NOMO-1 treated with DMSO at 0.1 percent for 48 hours (cell line): ENCODE measurements at regions not wholly inside any gene's neighbourhood (a gene's known extent, or its start where the extent isn't known, plus 50 kb on each side); places are given as distances from the start of the nearest gene placed in this dataset.
A peak's percentile ranks its signal among the peaks of the same experiment; 100 is the strongest.

ENCODE experiments used
- DNase-seq: peaks from one replicate; lab custom pipeline; 2025; ENCODE audit not compliant: unreplicated experiment; lab: John Stamatoyannopoulos, UW

GRCh38 chr4:153938994-153939393, 150.1 kb upstream of the SFRP2 start:
- no peak for DNase-seq

DNA sequence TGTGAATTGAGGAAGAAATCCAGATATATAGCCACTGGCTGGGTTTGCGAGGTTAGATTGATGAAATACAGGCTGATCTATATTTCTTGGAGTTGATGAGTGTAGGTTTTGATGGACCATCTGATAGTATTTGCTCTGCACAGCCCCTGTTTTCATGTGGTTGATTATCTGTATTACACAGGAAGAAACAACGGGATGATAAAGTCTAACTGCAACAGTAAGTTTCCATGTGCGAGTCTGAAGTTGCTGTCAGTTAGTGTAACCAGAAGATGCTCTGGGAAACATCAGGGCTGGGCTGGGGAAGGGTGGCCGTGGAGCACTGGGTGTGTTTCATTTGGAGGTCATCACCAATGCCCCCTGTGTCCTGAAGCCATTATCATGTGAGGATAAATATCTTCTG, 148.4 kb upstream of the SFRP2 start:
- no peak for DNase-seq

DNA sequence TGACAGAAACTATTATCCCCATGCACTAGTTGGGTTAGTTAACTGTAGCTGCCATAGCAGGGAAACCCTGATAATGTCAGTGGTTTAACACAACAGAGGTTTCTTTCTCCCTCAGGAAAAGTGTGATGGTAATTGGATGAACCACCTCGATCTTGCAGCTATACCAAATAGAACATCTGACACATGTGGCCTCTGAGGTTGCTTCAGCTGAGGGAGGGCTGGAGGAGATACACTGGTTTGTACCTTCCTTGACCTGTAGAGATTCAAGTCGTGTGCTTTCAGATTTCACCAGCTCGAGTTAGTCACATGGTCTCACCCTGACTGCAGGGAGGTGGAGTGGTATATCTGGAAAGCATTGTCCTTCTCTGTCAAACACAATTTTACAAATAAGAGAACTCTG, 147.2 kb upstream of the SFRP2 start:
- DNase-seq, result no peak

DNA sequence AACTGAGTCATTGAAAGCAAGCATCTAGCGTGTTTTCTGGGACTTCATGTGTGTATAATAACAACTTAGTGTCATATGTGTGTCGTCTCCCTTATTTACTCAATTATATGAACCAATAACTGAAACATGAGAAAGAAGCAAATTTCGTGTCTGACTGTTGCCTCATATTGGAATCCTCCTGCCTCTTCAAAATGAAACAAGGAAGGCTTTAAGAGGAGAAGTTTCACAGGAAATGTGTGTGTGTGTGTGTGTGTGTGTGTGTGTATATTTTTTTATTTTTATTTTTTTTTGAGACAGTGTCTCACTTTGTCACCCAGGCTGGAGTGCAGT, 145.8 kb upstream of the SFRP2 start:
- DNase-seq, result peak; percentile 58

- peak; percentile 49 for DNase-seq
These were observed 145.2 kb upstream of the SFRP2 start for GRCh38 chr4:153933915-153934687.

DNA sequence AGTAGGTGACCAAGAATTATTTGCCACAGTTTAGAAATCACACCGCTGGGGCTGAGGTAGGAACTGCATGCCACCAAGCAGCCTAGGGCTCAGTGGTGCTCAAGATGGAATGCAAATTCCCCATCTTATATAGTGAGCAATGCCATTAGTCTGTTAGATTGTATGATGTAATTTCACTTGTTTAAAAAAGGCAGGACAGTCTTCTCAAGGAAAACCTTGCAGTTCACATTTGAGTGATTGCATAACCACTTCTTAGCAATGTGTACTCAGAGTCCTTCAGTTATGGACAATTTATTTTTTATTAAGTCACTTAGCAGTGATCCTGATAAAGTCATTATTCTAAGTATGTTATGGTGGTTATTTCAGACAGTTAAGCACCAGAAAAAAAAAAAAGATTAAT, 142.9 kb upstream of the SFRP2 start:
- DNase-seq, result peak; percentile 42

DNA sequence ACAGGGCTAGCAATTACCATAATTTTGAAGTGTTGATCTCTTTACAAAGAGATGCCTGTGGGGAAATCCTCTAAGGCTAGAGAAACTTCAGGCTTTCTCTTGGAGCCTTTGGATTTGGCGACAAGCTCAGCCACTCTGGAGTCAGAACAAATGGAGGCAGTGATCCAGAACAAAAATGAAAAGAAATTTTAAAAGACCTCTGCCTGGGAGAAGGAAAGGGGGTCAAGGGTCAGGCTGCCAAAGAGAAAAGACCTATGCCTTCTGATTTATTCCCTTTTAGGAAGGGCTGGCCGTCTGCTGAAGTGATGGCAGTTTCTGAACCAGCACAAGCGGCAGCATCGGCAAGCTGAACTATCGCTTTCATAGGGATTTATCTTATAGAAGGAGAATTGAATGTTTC, 140.8 kb upstream of the SFRP2 start:
- no peak for DNase-seq

GRCh38 chr4:153927451-153927850, 138.6 kb upstream of the SFRP2 start:
- DNase-seq, result no peak

GRCh38 chr4:153922148-153922547, 133.3 kb upstream of the SFRP2 start:
- DNase-seq, result no peak

DNA sequence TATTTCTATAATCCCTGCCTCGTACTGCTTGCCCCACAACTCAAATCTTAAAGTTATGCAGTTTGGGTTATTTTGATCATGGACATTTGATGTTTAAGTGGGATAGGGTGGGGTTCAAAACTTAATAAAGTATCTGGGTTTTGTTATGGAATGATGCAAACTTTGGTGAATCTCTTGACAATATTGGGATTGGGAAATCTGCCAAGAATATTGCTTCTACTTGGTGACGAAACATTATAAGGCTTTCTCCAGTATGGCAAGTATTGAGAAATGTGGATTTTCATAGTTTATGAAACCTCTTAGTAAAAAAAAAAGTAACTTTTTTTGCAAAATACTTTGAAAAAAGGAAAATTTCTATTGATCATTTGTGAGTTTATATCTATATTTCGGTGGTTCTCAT, 130.8 kb upstream of the SFRP2 start:
- no peak for DNase-seq

- no peak for DNase-seq
These were observed 127.4 kb upstream of the SFRP2 start for GRCh38 chr4:153916273-153916755.

DNA sequence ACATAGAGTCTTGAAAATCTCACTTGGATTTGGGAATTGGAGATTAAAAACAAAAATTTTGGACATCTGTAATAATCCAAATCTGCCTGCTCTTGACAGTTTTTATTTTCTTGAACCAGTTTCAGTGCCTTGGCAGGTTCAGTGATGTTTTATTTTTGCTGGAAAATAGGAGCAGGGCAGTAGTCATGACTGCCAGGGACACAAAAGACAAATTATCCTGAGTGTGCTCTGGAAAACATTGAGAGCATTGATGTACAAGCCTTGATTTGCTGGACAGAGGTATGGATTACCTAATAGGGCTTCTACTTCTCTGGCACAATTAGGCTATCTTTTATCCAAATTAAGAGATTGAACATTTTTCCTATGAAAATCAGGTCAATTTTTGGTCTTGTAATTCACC, 123.4 kb upstream of the SFRP2 start:
- no peak for DNase-seq

DNA sequence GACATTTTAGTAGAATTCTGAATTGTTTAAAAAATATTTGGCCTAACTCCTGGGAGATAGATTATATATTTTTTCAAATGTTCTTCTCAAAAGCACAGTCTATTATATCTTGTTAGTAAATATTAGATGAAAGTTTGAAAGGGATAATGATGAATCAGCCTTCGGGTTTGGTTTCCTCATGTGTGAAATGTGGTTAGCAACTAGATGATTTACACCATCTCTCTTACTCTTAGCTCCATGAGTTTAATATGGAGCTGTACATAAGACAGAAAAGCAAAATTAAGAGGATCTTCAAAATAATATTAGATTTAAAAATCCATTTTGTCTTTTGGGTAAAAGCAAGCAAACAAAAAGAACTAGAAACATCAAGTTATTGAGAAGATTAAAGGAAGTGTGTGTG, 120.8 kb upstream of the SFRP2 start:
- peak; percentile 37 for DNase-seq

DNA sequence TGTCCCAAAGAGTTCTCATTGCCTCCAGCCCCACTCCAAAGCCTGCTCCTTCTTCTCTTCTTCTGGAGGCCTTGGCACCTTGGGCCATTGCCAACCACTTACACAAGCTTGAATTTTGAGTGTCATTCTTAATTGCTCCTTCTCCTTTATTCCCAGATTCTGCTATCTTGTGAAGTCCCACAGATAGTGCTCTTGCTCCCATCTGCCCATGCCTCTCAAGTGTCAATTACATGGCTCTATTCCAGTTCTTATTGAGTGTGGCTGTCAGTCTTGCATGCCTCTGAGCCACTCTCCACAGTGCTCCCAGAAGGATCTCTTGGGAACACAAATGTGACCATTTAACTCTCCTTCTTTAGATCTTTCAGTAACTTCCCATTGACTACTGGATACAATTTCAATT, 117.3 kb upstream of the SFRP2 start:
- DNase-seq, result no peak

- DNase-seq, result no peak
These were observed 116.3 kb upstream of the SFRP2 start for GRCh38 chr4:153905231-153905630.

DNA sequence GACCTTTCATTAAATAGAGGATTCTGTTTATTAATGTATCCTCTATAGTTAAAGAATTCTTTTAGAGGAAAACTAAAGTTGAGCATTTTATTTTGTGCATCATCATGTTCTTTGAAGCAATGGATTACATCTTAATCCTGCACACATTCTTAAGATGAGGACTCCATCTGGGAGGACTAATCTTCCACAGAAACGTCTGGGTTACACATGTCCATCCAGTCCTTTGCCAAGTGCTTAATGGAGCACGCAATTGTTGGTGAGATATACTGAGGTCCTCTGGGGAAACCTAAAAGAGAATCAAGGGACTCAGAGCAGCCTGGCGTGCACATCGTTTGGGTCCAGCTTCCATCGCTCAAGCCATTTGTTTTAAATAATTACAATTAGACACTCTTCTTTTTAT, 115.1 kb upstream of the SFRP2 start:
- DNase-seq, result no peak

- DNase-seq, result peak; percentile 16
These were observed 112.3 kb upstream of the SFRP2 start for GRCh38 chr4:153901220-153901619.

DNA sequence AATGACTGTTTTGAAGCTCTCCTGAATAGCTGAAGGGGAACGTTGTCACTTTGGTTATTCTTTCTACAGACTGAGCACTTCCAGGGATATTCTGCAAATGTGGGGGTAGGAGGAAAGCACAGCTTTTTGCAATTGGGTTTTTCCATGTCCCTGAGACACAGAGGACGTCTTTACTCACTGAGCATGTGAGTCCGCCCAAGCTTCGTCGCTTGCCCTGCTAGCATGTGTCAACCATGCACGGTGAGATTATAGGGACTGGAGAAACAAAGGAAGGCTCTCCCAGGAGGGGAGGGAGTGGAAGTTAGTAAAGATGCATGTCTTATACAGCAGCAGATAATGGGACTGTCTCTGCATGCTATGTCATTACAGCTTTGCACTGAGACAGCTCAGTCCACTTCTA, 111.5 kb upstream of the SFRP2 start:
- no peak for DNase-seq

DNA sequence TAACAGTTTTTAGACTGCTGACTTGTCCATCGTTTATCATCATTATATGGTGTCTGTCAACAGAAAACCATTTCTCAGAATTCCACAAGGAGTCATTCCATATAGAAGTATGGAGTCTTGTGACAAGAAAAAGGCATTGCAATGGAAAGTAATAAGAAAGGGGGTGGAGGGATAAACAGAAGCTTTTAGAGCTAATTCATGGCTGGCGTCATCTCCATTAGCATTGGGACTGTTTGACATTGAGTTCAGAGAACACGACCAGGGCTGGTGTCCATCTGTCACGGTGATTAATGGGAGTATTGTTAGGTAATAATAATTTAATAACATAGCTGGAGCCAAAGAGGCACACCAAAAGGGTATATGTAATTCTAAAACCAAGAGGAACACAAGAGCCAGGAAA, 101.9 kb upstream of the SFRP2 start:
- DNase-seq, result no peak

GRCh38 chr4:153887217-153887616, 98.3 kb upstream of the SFRP2 start:
- DNase-seq, result no peak

DNA sequence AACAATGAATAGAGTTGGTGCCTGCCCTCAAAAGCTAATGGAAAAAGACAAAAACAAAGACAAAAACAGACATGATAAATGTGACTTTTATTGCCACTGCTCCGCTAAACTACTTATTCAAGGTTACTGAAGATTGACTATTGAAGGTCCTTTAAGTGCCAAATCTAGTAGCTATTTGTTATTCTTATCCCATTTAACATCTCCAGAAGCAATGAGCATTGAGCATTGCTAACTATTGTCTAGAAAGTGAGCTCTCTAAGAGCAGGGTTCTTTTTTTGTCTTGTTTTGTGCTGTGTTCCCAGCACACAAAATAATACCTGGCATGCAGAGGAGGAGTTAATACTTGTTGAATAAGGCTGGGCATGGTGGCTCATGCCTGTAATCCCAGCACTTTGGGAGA, 95.4 kb upstream of the SFRP2 start:
- no peak for DNase-seq

GRCh38 chr4:153880983-153881382, 92.1 kb upstream of the SFRP2 start:
- no peak for DNase-seq

DNA sequence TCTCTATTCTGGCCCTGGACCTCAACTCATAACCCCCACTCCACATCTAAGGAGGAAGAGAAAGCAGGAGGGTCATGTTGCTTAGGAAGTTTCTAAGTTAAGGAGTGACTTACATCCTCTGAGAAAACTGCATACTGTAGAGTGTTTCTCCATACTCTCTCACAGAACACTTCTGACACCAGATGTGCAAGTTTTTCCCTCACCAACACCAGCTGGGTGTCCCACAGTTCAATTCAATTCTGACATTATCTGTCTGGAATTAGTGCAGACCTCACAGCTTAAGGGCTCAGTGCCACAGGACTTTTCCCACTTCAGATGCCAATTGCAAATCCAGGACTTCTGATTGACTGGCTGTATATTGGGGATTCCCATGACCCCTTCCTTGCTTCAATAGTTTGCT, 89.0 kb upstream of the SFRP2 start:
- DNase-seq, result peak; percentile 60
